GM19238 (cell line): ENCODE measurements at regions not wholly inside any gene's neighbourhood (a gene's known extent, or its start where the extent isn't known, plus 50 kb on each side); places are given as distances from the start of the nearest gene placed in this dataset.
"Not testable (repeated sequence)": the region's sequence is repeated elsewhere in the genome, so short reads cannot be mapped to it uniquely, and the experiment has no call there.

Source experiments
- DNase-seq: peaks from one replicate; pipeline ENCODE4 v3.0.0; 2011; ENCODE audit warnings: low spot score; ENCODE audit not compliant: insufficient read length

DNA sequence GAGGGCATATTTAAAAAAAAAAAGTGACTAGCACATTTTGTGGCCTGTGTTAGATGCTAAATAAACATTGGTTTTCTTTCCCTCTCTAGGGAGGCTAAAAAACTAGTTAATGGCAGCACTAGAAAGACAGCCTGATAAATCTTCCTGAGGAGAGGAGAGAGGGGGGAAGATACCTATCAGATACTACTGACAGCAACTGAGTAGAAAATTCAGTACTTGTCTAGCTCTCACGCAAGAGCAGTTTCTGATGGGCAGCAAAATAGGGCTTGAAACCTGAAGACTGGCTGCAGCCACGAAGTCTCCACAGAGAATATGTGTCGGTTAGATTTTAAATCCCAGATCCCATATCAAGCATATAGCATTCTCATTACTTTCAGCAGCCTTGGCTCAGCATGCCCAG lies 388.2 kb downstream of the KCNA4 start:
- DNase-seq: no peak

GRCh38 chr11:29627541-29627940 lies 389.3 kb downstream of the KCNA4 start:
- no peak for DNase-seq

DNA sequence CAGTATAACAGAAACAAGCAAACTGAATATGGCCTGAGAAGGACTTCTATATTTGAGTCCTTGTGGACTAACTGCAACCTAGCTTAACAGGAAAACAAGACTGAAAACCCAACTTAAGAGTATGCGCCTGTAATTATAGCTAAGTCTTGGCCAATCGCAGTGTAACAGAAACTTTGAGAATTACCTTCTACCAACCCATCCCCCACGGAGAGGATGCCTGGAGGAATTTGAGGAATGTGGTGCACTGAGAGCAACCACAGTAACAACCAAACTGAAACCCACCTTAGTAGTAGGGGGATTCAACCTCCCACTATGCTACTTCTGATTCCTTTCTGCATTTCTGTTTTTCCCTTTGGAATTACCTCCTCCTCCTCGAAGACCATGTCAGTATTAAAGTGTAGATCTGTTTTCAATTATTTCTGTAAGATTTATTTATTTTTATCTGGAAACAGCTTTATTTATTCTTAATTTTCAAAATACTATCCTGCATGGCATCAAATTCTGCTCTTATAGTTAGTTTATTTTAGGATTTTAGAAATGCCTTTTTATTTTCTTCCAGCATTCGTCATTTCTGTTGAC lies 393.6 kb downstream of the KCNA4 start:
- no peak for DNase-seq

GRCh38 chr11:29616611-29617010 lies 400.2 kb downstream of the KCNA4 start:
- no peak for DNase-seq

DNA sequence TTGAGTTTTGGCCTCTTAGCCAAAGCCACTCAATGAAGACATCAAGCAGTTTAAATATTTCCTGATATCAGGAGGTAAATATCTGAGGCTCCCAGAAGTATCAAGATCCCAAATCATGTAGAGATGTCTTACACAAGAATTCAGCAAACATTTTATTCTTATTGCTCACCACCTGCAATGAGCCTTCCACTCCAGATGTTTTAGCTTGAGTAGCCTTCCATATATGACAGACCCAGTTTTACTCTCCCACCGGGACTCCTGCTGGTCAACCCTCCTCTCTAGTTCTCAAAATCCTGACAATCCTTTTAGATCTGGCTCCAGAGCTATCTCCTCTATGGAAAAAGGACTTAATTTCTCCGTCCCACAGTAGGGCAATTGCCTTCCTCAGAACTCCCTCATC lies 404.4 kb downstream of the KCNA4 start:
- no peak for DNase-seq

DNA sequence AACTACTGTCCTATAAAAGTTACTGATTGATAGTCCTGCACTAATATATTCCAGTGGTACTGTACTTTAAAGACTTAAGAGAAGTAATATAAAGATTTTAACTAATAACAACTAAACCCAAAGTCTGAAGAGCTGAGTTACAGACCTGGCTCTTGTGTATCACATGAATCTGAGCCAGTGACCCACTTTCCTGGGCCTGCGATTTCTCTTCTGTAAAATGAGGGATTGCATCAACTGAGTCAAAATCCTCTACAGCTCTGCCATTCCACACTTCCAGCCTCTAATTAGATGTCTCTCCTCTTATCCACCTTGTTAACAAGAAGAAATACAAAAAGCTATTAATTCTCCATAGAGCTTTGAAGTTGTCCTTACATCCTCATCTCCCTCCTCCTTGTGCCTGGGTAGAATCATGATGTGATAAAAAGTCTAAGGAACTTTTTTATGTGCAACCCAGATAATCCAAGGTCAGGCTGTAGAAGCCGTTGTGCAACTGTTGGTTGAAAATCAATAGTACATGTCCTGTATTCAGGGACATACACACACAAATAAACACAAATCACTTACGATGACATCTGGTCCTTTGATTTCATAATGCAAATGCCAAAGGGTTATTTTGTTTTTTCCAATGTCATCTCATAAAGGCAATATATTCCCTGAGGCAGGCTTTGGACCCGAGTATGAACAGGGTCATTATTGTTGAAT lies 410.3 kb downstream of the KCNA4 start:
- no peak for DNase-seq

GRCh38 chr11:29600151-29600575 lies 416.7 kb downstream of the KCNA4 start:
- DNase-seq: not testable (repeated sequence)

DNA sequence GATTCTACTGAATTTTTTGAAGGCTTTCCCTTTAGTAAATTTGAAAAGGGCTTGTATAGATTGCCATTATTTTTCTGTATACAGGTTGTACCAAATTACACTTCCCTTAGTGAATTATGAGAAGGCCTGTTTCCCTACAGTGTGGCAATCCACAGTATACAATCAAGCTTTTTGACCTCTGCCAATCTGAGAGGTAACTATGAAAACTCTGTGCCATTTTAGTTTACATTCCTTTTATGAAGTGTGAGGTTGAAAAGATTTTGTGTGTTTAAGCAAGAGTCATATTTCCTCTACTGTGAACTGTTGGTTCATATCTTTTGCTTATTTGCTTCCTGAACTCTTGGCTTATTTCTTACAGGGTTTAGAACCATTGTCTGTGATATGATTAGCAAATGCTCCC lies 432.5 kb downstream of the KCNA4 start:
- no peak for DNase-seq

- no peak for DNase-seq
Observed at GRCh38 chr11:29578806-29579205, 438.0 kb downstream of the KCNA4 start.

DNA sequence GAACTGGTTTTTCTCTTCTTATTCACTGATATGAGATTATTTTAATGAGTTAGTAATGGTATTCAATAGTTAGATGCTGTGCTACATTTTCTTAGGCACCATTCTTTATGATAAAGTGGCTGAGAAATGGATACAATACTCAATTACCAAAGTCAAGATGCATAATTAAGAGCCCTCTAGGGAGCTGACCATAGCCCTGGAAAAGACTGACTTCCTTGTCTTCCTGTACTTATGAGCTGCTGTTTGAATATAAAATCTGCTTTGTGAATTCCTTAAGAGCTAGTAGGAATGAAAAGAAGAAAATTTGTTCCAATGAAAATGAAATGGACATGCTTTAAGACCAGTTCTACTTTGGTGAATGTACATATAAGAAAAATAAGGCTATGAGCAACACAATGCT lies 452.3 kb downstream of the KCNA4 start:
- DNase-seq: no peak

- no peak for DNase-seq
Observed at GRCh38 chr11:29562183-29562582, 454.6 kb downstream of the KCNA4 start.

- DNase-seq: no peak
Observed at GRCh38 chr11:29553990-29554389, 462.8 kb downstream of the KCNA4 start.

DNA sequence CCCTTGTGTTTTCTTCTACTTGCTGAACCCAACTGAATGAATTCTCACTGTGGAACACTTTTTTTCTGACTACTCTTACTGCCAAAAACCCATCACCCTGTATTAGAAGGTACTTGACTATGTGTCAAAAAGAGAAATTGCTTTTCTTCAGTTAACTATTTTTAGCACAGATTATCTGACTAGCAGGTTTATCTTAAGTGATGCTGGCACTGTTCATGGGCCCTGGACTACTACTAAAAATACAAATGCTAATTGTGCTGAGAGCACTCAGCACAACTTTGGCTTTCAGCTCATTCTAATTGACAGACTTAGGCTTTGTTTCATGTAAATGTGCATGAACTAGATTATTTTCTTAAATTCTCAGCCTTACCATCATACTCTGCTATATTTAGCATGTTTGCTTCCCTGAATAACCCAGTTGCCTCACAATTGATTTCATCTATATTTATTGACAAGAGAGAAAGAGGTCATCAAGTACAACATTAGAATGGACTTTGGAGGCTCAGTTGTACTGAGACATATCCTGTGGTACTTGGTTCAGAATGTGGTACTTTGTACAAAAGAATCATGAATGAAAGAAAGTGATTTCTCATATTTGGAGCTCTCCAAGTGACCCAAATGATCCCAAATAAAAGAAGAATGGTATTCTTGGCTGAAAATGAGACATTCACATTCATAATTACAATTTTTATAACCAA lies 478.3 kb downstream of the KCNA4 start:
- no peak for DNase-seq

DNA sequence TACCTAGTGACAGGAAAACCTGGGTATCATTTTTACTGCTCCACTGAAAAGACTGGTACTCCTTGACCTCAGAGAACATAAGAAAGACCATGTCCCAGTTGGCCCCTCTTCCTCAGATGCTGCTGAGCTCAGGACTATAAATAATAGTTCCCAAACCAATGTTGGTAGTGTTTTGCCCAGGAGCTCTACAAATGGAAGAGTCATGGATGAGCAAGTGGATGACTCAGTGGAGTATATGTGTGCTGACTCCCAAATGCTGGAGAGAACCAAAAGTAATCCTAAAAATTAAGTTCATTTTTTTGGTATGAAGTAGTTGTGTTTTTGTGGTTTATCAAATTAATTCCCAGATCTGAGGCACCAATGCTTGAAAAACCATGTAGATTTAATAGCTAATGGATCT lies 482.0 kb downstream of the KCNA4 start:
- DNase-seq: no peak

GRCh38 chr11:29530961-29531360 lies 485.9 kb downstream of the KCNA4 start:
- DNase-seq: no peak

GRCh38 chr11:29527391-29527936 lies 489.4 kb downstream of the KCNA4 start:
- DNase-seq: no peak

DNA sequence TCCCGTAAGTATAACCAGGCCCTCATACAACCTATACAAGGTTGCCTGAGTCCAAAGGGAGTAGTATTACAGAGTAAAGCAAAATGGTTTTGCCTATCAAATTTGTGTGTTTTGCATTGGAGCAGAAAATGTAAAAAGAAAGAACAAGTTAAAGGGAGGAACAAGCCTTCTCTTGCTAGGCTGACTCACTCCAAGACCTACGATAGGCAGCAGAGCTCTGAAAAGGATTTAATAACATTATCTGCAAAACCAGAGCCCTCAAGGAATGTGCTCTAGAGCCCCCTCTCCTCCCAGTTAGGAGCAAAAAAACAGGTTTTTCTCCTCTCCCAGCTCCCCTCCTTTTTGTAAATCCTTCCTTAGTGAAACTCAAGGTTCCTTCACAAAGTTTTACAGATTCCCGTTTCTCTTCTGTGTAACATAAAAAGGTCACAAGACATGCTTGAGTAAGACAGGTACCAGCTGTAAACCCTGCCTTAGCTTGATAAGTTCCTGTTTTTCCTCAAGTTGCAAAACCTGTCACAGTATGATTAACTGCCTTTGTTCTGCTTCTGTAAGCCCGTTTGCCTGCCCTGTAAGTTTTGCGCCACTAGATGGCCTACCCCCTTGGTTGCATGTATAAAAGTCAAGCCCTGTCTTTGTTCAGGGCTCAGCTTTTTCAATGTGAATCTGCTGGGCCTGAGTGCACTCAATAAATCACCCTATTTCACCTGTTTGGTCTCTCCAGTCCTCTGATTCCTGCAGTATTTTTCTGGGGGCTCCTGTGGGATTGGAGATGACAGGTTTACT lies 498.2 kb downstream of the KCNA4 start:
- no peak for DNase-seq

DNA sequence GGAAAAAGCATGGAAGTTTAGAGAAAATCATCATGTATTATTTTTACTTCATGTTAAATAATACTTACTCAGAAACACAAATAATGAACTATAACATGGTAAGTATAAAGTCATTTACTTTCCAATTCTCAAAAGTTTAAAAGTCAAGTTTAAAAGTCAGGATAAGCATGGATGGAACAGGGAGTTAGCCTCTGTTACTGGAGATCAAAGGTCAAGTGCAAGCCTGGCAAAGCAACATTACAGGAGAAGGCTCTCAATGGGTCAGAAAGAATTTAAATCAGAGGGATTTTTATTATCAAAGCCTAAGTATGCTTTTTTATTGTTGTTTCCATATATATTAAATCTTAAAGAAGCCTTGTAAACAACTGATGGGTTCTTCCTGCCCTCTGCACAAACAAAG lies 505.4 kb downstream of the KCNA4 start:
- no peak for DNase-seq

DNA sequence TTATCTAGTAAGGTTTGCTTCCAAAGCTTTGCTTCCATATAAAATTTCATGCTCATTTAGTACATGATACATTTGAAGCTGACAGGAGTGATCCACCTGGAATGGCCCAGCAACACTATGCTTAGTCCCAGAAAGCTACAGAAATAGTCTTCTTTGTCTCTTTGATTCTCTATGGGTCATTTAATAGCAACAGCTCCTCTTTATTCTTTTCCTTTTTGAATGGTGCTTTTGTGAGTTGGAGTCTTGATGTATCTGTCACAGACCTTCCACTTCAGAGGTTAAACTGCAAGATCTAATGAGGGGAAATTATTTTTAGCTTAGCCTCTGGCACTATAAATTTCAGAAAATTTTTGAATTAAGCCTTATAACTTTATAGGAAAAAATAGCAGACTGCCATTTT lies 509.5 kb downstream of the KCNA4 start:
- DNase-seq: no peak

GRCh38 chr11:29495676-29496075 lies 521.2 kb downstream of the KCNA4 start:
- no peak for DNase-seq

GRCh38 chr11:29490938-29491337 lies 525.9 kb downstream of the KCNA4 start:
- DNase-seq: no peak

DNA sequence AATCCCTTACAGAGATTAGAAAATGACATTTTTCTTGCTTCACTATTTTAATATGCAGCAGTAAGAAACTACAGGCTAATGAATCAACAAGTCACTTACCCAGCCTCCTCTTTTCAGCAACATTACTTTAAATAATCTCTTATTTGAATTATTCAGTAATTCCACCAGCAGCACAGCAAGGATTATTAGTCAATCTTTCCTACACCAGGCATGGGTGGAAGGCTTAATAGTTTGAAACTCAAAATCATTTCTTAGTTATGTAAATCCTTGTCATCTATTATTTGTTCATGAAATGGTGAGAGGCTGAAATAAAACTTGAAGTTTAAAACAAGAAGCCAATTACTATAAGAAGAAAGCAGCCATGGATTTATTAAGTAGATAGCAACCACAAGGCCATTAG lies 530.5 kb downstream of the KCNA4 start:
- DNase-seq: no peak
